ENCODE measurements at regions not wholly inside any gene's neighbourhood (a gene's known extent, or its start where the extent isn't known, plus 50 kb on each side); places are given as distances from the start of the nearest gene placed in this dataset.

- TF ChIP-seq TCF12 (IDR thresholded peaks at IDR 0.05; ENCODE audit: low read depth): no peak
- no peak for TF ChIP-seq NFIC (IDR thresholded peaks at IDR 0.05)
- no peak for TF ChIP-seq RAD21 (IDR thresholded peaks at IDR 0.05; ENCODE audit: low read depth)
- no peak for TF ChIP-seq CREB1 (IDR thresholded peaks at IDR 0.05; ENCODE audit: low read depth)
- TF ChIP-seq USF1 (IDR thresholded peaks at IDR 0.05): no peak
- TF ChIP-seq MAX (IDR thresholded peaks at IDR 0.05): no peak
Measured at GRCh38 chr10:78162853-78163252, 129.2 kb downstream of the RPS24 start.

All from Ishikawa (cell line).